DND-41 (cell line): ENCODE measurements at regions not wholly inside any gene's neighbourhood (a gene's known extent, or its start where the extent isn't known, plus 50 kb on each side); places are given as distances from the start of the nearest gene placed in this dataset.

Source experiments
- ATAC-seq: fragments of 200-7000 bp; cut with Tn5 transposase; 3 replicates; pipeline ENCODE4 v1.9.1; 2021; ENCODE audit warnings: low read depth; ENCODE audit not compliant: insufficient read depth
- DNase-seq: peaks from one replicate; pipeline ENCODE4 v3.0.0-alpha.2; 2020
- H2AFZ ChIP-seq: 2 replicates; pipeline ENCODE4 v1.6.0; 2012; ENCODE audit warnings: low read depth, low read length
- H3K27ac ChIP-seq: 2 replicates; pipeline ENCODE4 v1.5.1; 2012; ENCODE audit warnings: low read length, inconsistent platforms
- H3K27me3 ChIP-seq: fragments of 200-600 bp; sonication (generic); 2 replicates; pipeline ENCODE4 v1.6.0; 2012; ENCODE audit warnings: low read length, mild to moderate bottlenecking, inconsistent platforms; ENCODE audit not compliant: insufficient read depth, poor library complexity
- H3K36me3 ChIP-seq: 2 replicates; pipeline ENCODE4 v1.5.1; 2012; ENCODE audit warnings: low read length, inconsistent platforms; ENCODE audit not compliant: insufficient read depth
- H3K4me1 ChIP-seq: 2 replicates; pipeline ENCODE4 v1.5.1; 2012; ENCODE audit warnings: mild to moderate bottlenecking, low read length; ENCODE audit not compliant: insufficient read depth
- H3K4me2 ChIP-seq: 2 replicates; pipeline ENCODE4 v1.6.0; 2012; ENCODE audit warnings: mild to moderate bottlenecking, moderate library complexity, low read length, inconsistent platforms; ENCODE audit not compliant: insufficient read depth
- H3K4me3 ChIP-seq, 2 experiments: fragments of 200-600 bp in 1 of 2; shearing (Covaris generic) in 1 of 2; 2 replicates each; pipeline ENCODE4 v1.5.1; 2012 to 2016; ENCODE audit warnings: inconsistent platforms in 2 of 2, low read length in 2 of 2, mild to moderate bottlenecking in 2 of 2, low read depth in 1 of 2, moderate library complexity in 1 of 2
- H3K79me2 ChIP-seq: 2 replicates; pipeline ENCODE4 v1.6.0; 2012; ENCODE audit warnings: low read length, inconsistent platforms; ENCODE audit not compliant: insufficient read depth
- H3K9ac ChIP-seq: 2 replicates; pipeline ENCODE4 v1.6.0; 2012; ENCODE audit warnings: low read depth, mild to moderate bottlenecking, inconsistent platforms, low read length, moderate library complexity
- H3K9me3 ChIP-seq: 2 replicates; pipeline ENCODE4 v1.5.1; 2012; ENCODE audit warnings: low read length, moderate library complexity, mild to moderate bottlenecking, inconsistent platforms; ENCODE audit not compliant: insufficient read depth, severe bottlenecking
- H4K20me1 ChIP-seq: 2 replicates; pipeline ENCODE4 v1.6.0; 2012; ENCODE audit warnings: low read length; ENCODE audit not compliant: insufficient read depth
- EZH2 ChIP-seq: IDR thresholded peaks from 3 replicates; pipeline ENCODE4 v1.6.1; 2012; ENCODE audit warnings: borderline replicate concordance, low read depth, mild to moderate bottlenecking, moderate library complexity, low read length, inconsistent platforms; ENCODE audit not compliant: severe bottlenecking
- TF ChIP-seq, protein P1 (sequence below): IDR thresholded peaks from 2 replicates; pipeline ENCODE4 v1.5.1; 2012; ENCODE audit warnings: borderline replicate concordance, low read length, moderate library complexity, mild to moderate bottlenecking; ENCODE audit not compliant: poor library complexity, severe bottlenecking; ENCODE audit errors: extremely low read depth

DNA sequence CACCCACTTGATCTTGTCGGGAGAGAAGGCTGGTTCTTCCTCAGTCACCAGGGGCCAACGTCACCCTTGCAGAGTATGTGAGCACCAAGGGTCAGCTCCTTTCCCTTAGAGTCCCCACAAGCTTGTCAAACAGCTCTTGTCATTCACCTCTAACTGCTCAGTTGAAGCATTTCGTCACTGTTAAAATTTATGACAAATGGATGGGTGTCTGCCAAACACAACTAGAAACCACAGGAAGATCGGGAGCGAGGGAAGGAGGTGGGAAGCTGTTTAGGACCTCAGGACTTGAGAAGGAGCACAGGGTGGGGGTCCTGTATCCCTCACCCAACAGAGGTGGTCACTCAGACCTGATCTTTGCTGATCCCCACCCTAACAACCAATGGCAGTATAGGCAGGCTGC is 373.3 kb upstream of the IGFBP3 start:
- H3K79me2 ChIP-seq = no peaks in the 10 kb centered on the region
- no peak for TF ChIP-seq EZH2
- TF ChIP-seq, protein P1, sequence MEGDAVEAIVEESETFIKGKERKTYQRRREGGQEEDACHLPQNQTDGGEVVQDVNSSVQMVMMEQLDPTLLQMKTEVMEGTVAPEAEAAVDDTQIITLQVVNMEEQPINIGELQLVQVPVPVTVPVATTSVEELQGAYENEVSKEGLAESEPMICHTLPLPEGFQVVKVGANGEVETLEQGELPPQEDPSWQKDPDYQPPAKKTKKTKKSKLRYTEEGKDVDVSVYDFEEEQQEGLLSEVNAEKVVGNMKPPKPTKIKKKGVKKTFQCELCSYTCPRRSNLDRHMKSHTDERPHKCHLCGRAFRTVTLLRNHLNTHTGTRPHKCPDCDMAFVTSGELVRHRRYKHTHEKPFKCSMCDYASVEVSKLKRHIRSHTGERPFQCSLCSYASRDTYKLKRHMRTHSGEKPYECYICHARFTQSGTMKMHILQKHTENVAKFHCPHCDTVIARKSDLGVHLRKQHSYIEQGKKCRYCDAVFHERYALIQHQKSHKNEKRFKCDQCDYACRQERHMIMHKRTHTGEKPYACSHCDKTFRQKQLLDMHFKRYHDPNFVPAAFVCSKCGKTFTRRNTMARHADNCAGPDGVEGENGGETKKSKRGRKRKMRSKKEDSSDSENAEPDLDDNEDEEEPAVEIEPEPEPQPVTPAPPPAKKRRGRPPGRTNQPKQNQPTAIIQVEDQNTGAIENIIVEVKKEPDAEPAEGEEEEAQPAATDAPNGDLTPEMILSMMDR = no peak
- H3K9ac ChIP-seq = no peak overlapping the region
- H3K4me3 ChIP-seq = no peak overlapping the region
- no peaks in the 10 kb centered on the region for H3K4me1 ChIP-seq
- no peaks in the 10 kb centered on the region for H4K20me1 ChIP-seq
- no peak overlapping the region for H3K4me2 ChIP-seq
- H3K36me3 ChIP-seq = no peaks in the 10 kb centered on the region
- no peak overlapping the region for H3K27ac ChIP-seq
- H3K27me3 ChIP-seq = no peaks in the 10 kb centered on the region
- no peak overlapping the region for H2AFZ ChIP-seq
- H3K9me3 ChIP-seq = no peaks in the 10 kb centered on the region
- DNase-seq = no peak
- no peak for ATAC-seq

DNA sequence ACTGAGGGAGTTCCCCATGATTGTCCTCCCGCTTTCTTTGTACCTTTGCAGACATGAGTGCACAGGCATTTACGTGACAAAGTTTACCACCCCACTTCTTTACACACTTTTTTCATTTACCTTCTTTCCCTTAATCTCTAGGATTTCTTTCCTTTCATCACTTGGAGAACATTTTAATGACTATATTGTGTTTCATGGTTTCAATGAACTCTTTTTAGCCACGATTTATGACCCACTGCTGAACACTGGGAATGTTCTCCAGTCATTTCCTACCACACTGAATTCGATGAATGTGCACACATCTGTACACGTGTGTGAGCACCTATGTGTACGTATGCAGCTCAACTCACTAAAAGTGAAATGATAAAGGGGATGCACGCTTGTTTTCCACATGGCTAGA is 371.7 kb upstream of the IGFBP3 start:
- Histone ChIP-seq H3K36me3 (no peaks in the 10 kb centered on the region), H3K27ac (no peak overlapping the region), H2AFZ (no peak overlapping the region), H3K79me2 (no peaks in the 10 kb centered on the region), H3K4me1 (no peaks in the 10 kb centered on the region), H3K4me3 (no peak overlapping the region), H3K27me3 (no peaks in the 10 kb centered on the region), H3K9ac (no peak overlapping the region), H4K20me1 (no peaks in the 10 kb centered on the region), H3K9me3 (no peaks in the 10 kb centered on the region), H3K4me2 (no peak overlapping the region)
- no peak for TF ChIP-seq EZH2
- TF ChIP-seq, protein P1 = no peak
- ATAC-seq = no peak
- DNase-seq = no peak

DNA sequence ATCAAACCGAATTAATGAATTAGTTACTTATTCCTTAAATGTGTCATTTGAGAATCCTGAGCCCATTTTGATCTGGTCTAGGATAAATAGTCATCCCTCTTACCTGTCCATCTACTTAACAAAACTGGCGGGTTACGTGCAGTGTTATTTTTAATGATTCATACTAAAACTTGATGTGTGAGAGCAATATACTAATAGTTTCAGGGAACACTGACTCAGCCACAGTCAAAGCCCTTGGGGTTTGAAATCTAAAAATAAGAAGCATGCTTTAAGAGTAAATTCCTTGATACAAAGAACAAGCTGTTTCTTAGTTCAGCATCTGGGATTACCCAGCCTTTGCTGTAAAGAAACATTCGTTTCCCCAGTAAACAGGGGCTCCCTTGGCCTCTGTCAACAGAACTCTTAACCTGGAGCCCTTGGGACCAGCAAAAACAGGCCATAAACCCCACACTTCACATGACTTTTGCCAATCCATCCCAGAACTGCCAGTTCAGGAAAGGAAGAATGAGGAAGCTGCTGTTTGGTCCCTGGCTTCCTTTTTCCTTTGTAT is 370.6 kb upstream of the IGFBP3 start:
- DNase-seq = no peak
- Histone ChIP-seq H3K79me2 (no peaks in the 10 kb centered on the region), H3K4me1 (no peaks in the 10 kb centered on the region), H4K20me1 (no peaks in the 10 kb centered on the region), H3K9ac (no peak overlapping the region), H3K27ac (no peak overlapping the region), H3K4me2 (no peak overlapping the region), H3K4me3 (no peak overlapping the region), H3K9me3 (no peaks in the 10 kb centered on the region), H3K27me3 (no peaks in the 10 kb centered on the region), H2AFZ (no peak overlapping the region), H3K36me3 (no peaks in the 10 kb centered on the region)
- TF ChIP-seq, protein P1 = no peak
- no peak for TF ChIP-seq EZH2
- no peak for ATAC-seq

DNA sequence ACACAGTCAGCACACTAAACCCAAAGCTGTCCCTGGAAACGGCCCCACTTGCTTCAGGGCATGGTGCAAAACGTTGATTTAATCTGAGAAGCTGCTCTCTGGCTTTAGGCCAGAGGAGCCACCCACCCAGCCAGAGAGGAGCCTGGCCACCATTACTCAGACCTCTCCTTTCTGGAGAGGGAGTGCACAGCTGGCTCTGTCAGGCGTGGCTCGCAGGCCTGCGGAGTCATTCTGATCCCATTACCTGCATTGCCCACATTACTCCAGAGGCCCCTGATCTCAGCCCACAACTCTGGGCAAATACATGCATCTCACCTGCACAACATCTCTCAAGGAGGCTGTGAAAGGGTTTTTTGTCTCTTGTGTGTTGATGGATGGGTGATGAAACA is 370.0 kb upstream of the IGFBP3 start:
- H4K20me1 ChIP-seq = no peaks in the 10 kb centered on the region
- H3K9me3 ChIP-seq = no peaks in the 10 kb centered on the region
- H3K4me2 ChIP-seq = no peak overlapping the region
- ATAC-seq (no peak), DNase-seq (no peak)
- H3K27me3 ChIP-seq = no peaks in the 10 kb centered on the region
- H3K4me3 ChIP-seq = no peak overlapping the region
- no peak overlapping the region for H3K9ac ChIP-seq
- no peak for TF ChIP-seq EZH2
- TF ChIP-seq, protein P1 = no peak
- H3K79me2 ChIP-seq = no peaks in the 10 kb centered on the region
- H3K36me3 ChIP-seq = no peaks in the 10 kb centered on the region
- H3K27ac ChIP-seq = no peak overlapping the region
- H2AFZ ChIP-seq = no peak overlapping the region
- H3K4me1 ChIP-seq = no peaks in the 10 kb centered on the region
